Stimulated activated CD8-positive, alpha-beta memory T cell treated with anti-CD3 and anti-CD28 coated beads, Interleukin-7, amount 100 ng/mL, for 48 hours (primary cell): ENCODE measurements at regions not wholly inside any gene's neighbourhood (a gene's known extent, or its start where the extent isn't known, plus 50 kb on each side); places are given as distances from the start of the nearest gene placed in this dataset.
"Not testable (repeated sequence)": the region's sequence is repeated elsewhere in the genome, so short reads cannot be mapped to it uniquely, and the experiment has no call there.

Source experiments
- DNase-seq, 2 donors: peaks; one replicate each; pipeline ENCODE4 v3.0.0-alpha.2; 2020; ENCODE audit warnings: low read depth in 1 of 2; ENCODE audit errors: extremely low read depth in 1 of 2

DNA sequence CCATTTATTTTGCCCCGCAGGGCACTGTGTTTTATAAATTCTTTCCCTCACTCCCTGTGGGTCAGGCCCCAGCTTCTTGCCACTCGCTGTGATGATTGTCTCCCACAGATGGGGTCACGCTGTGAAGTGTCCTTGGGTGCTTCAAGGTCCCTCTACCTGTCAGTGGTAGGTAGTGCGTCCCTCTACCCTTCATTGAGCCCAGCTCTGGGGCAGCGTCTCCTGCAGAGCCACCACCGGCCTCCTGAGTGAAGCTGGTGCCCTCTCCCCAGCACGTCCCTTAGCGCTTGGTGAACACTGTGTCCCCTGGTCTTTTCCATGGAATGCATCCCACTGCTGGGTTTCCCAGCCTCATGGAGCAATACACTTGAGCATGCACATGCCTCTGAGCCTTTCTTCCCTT lies 108.2 kb downstream of the NRN1 start:
- DNase-seq: no peak

DNA sequence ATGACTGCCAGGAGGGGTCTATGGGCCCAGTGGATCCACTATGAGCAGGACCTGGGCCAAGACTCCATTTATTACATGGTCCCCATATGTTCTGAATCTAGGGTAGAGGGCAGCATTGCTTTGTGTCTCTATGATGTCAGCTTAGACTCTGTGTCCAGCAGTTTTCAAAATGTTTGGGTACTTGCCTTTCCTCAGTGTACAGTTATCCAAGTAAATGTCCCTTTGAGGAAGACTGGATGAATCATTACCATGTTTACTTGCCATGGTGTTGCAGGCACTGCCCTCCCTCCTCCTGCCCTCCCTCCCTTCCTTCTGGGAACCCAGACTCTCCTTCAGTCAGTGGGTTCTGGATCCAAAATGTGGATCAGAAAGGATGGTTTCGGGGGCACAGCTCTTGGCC lies 108.6 kb downstream of the NRN1 start:
- DNase-seq: no peak

DNA sequence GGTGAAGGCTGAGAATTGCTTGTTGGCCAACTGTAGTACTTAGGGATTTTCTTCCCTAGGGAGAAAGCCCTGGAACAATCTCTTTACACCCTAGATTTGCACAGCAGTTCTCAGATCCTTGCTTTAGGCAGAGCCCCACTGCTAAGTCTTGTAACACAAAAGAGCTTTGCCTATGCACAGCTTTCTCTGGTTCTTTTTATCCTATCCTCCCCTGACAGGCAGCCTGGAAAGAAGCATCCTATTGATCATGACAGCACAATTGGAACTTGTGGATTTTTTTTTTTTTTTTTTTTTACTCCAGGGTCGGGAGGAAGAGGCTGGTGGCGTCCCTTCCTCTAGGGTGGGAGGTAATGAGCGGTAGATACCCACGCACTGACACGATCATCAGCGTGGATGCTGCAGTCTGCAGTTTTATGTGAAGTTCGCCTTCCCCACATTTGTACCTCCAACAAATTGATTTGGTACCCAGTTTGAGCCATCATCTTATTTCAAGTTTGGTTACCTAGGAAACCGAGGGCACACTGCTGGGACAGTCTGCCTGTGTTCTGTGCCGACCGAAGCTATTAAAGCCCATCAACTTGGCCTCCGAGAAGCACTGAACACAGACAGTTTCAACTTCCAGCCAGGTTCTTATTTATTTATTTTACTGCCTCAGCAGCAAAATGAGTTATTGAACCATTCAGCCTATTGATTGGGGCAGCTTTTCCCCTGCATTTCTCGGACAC lies 110.1 kb downstream of the NRN1 start:
- DNase-seq: no peak

DNA sequence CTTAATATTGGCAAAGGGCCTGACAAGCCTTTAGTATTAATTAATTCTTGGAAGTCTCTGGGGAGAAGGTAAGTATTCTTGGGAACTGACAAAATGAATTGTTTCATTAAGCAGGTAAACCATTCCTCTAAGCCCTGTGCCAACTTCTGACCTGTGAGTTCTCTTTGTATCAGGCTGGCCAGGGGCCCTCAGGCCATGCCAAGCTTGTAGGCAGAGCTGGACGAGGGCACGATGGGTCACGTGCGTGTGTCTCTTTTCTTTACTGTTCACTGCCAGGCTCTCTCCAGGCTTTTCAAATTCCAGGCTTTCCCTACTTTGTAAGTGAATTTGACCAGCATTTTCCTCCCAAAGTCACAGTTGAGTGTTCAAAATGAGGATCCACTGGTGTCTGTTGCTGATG lies 112.4 kb downstream of the NRN1 start:
- DNase-seq: no peak

DNA sequence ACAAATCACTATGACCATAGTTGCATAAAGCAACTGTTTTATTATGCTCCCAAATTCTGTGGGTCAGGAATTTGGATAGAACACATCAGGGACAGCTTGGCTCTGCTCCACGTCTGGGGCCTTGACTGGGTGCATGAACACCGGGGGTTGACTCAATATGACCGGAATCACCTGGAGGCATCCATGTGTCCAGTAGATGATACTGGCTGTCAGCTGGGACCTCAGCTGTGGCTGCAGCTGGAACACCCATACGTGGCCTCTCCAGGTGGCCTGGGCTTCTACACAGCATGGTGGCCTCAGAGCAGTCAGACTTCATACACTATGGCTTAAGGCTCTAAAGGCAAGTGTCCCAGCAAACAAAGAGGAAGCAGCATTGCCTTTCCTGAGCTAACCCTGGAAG lies 113.4 kb downstream of the NRN1 start:
- no peak for DNase-seq

DNA sequence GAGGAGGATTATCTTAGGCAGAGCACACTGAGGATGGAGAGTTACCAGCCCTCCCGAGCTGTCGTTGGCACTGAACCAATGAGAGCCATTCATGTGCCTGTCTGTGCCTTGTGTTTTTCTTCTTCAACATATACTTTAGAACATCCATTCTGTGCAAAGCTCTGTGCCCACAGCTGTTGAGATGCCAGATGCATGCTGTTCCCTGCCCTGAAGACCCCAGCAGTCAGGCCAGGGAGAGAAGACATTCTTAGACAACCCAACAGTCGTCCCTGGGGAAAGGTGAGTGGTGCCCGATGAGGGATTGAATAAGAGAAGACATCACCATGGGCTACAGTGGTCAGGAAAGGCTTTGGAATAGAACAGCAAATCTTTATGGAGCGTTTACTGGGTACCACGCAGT lies 114.1 kb downstream of the NRN1 start:
- no peak for DNase-seq

DNA sequence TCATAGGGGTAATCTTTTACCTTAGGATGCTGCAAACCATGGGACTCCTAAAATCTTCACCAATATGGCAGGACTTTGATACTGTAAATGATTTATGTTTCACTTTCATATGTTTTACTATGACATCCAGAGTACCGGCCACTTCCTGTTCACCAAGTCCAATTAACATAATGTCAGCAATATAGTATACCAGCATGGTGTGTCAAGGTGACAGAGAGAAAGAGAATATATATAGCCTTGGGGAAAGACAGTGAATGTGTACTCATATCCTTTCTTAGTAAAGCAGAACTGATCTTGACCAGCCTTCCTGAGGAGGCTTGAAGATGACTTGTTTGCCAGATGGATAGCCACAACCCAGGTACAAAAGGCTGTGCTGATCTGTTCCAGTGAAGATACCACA lies 127.9 kb downstream of the NRN1 start:
- no peak for DNase-seq

DNA sequence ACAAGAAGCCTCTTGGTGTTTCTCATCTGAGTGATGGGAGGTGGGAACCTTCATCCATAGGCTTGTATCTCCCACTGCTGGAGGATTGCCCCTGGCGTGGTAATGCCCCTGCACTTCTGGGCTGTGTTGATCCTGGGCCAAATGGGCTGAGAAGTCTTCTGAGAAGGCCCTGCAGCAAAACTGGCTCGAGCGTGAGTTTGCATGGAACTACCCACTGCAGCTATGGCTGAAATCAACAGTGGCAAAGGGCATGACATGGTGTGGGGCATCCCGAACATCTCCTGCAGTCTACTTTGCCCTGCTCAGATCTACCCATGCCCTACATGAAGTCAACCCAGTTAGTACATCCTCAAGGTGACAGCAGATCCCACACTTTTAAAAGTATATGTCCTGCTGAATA lies 130.6 kb downstream of the NRN1 start:
- no peak for DNase-seq

DNA sequence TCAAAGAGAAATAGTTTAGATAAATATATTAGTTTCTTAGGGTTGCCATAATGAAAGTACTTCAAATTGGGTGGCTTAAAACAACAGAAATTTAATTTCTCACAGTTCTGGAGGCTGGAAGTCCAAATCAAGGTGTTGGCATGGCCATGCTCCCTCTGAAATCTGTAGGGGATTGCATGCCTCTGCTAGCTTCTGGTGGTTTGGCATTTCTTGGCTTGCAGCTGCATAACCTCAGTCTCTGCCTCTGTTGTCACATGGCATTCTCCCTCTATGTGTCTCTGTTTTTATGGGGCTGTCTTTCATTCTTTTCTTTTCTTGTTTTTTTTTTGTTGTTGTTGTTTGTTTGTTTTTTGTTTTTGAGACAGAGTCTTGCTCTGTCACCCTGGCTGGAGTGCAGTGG lies 132.7 kb downstream of the NRN1 start:
- not testable (repeated sequence) for DNase-seq

DNA sequence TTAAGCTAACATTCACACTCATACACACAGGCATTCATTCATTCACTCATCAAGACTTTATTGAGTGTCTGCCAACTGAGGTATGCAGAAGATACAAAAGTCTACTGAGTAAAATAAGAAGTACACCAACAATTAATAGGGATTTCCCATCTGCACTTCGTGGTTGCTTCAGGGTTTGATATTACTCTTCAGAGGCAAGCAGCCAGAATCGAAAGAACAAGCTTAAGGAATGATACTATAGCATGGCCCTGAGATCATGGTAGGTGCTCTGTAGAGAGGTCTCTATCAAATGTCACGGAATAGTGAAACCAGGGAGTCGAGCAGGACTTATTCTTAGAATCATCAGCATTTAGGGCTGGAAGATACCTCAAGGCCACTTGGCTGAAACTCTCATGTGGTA lies 135.4 kb downstream of the NRN1 start:
- DNase-seq: no peak

DNA sequence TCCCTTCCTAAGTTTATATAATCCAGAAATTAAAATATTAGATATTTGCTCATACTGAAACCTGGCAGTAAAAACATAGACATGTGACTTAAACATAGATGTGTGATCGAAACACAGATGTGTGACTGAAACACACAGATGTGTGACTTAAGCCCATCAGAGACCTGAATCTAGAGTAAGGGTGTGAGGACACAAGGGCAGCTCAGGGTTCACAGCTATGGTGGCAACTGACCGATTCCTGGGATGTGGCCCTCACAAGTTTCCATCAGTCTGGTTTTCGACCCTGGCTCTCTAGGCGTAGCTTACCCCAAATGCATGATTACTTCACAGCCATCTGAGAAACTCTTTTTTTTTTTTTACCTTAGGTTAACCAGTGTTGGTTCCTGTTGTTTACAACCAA lies 137.0 kb downstream of the NRN1 start:
- DNase-seq: no peak

DNA sequence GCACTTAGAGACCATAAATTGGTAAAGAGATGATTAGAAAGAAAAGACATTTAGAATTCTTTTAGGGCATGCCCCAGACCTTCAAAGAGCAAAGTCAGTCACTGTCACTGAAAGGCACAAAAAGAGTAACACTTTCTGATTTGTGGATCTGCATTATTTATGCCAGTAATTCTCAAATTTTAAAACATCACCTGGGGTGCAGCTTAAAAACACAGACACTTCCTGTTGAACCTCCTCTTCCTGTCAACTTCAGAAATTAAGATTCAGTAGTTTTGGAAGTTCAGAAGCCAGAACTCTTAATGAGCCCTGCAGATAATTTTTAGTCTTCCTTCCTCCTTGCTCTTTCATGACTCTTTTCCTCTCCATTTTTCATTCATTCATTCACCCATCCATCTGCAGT lies 137.5 kb downstream of the NRN1 start:
- DNase-seq: no peak

DNA sequence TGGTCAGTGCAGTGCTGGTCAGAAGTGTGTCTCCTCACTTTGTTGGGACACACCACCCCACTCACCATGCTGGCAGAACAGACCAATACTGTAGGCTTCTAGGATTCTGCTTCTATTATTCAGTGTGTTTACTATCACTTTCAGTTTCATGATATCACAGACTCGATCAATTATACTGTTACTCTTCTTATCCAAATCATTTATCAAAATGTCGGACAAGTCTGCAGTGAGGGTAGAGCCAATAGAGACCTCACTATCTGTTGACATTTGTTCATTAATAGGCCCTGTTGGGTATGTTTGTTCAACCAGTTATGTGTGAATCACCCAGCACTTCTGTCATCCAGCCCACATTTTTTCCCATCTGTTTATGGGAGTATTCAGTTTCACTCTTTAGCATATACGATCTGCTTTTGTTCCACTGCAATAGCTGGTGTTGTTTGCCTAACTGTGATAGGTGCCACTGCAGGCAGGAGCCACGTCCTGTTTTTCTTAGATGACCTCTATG lies 140.1 kb downstream of the NRN1 start:
- DNase-seq: no peak

DNA sequence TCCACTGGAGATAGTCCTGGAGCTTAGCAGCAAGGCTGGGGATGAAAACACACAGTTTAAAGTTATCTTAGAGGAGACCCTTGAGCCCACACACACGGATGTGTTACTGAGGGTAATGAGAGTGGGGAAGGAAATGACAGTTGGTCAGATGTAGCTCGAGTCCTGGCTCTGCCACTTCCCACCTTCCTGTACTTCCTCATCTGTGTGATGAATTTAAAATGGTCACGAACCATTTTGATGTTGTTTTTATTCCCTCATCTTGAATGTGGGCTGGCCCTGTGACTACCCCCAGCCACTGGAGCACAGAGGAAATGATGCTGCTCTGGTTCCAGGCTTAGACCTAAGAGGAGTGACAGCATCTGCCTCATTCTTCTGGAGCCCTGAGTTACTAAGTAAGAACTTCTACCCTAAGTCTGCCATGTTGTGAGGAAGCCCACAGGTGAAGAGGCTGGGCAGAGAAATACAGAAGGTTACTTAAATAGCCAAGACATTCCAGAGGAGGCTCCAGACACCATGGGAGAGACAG lies 141.2 kb downstream of the NRN1 start:
- DNase-seq: no peak

DNA sequence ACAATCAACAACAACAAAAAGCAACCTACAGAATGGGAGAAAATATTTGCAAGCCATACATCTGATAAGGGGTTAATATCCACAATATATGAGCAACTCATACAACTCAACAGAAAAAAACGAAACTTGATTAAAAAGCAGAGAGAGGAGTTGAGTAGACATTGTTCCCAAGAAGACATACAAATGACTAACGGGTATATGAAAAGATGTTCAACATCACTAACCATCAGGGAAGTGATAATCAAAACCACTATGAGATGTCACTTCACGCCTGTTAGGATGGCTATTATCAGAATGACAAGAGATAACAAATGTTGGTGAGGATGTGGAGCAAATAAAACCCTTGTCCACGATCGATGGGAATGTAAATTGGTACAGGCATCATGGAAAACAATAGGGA lies 145.9 kb downstream of the NRN1 start:
- no peak for DNase-seq

DNA sequence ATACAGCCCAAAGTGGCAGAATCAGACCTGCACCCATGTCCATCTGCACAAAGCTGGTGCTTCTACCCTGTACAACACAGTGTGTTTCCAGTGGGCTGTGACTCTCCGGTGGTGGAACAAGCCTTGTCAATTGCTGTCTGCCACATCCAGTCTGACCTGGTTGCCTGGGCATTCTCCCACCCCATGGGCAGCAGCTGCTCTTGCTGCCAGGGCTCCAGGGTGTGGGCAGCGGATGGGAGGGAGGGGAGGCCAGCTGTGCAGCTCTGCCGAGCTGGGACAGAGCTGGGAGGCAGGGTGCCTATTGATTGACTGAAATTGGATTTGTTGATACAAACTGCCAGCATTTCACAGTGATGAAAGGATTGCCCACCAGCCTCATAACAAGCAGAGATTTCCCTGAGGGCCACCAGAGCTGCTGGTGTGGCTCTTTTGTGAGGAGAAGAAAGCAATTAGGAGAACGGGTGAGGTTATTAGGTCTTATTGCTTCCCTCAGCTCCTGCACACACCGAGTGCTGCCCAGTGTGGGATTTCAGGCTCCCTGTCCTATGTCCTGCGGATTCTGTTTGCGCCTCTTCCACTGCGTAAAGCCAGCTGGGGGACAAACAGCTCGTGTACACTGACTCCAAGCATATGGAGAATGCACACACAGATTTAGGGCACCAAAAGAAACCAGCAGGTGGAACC lies 150.8 kb downstream of the NRN1 start:
- no peak for DNase-seq

DNA sequence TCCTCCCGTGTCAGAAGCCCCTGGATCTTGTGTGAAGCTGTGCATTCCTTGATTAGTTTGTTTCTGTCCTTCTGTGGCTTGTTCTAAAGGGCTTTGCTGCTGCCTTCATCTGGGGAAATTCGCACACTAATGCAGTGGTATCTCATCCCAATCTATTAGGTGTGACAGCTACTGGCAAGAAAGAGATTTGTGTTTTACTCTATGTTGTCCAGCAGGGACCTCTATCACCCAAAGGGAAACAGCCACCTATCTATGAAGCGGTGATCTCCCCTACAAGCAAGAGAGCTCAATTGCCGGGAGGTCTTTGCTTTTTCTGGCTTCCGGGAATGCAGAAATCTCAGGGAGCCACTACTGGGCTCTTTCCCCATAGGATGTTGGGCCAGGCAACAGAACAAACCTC lies 151.8 kb downstream of the NRN1 start:
- no peak for DNase-seq

DNA sequence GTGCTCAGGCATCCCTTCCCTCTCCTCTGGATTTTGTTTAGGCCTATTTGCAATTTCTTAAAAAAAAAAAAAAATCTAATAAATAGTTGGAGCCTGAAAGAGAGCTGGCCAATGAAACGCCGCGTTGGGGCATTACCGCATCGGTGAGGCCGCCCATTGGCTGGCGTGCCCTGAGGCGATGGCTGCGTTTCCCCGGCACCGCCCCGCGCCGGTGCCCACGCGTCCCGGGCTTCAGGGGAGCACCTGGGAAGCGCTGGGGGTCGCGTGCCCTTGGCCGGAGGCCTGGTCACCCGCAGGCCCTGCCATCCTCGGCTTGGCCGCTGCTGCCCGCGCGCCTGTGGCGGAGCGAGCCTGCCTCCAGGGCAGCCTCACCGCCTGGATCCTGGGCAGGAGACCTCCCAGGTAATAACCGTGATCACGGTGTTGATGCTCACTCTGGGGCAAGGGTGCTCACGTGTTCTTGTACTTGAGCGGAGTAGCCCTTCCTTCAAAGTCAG lies 155.4 kb downstream of the NRN1 start:
- peak; percentile 39 to 50 for DNase-seq

DNA sequence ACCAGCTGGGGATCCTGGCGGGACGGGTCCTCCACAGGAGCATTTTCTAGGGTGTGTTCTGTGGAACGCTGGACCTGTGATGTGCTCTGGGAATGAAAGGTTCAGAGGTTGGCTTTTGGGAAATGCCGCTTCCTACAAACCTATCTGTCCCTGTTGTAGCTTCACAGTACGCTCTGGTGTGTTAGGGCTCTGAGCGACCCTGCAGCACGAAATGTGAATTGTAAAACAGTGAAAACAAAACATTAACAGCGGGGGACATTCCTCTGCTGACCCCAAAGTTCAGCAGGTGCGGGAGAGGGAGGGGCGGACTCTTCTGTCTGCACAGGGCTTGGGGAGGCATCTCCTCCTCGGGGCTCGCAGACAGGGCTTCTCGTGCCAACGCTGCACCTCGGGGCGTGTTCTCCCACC lies 155.9 kb downstream of the NRN1 start:
- no peak for DNase-seq

DNA sequence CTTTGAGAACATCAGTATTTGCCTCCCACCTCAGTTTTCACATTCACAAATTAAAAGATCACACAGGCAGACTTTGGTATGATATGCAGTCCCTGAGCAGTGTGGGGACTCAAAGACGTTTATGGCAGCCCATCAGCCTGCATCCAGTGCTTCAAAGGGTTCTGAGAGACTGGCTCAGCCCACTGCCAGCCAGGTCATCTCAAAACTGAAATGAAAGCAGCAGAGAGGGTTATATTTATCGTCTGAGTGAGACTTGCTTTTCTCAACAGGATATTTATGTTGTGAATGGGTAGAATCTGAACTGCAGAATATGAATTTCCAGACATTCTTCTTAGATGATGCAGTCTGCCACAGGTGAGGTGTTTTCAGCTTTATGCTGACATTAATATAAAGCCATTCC lies 159.8 kb downstream of the NRN1 start:
- DNase-seq: no peak

DNA sequence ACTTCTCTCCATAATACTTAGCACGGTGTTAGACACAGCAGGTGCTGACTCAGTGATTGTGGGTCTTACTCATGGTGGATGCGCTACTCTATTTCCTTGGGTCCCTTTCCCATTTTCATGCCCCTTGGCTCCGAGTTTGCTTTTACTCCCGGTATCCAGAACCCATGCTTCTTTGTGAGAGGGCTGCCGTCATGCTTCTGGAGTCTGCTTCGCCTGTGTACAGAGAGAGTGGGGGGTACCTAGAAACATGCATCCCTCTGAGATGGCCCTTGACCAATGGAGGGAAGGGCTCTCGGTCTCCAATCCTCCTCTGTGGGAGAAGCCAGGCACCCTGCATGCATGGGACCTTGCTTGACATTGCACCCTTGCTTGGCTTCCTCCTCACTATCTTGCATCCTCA lies 160.4 kb downstream of the NRN1 start:
- DNase-seq: no peak

DNA sequence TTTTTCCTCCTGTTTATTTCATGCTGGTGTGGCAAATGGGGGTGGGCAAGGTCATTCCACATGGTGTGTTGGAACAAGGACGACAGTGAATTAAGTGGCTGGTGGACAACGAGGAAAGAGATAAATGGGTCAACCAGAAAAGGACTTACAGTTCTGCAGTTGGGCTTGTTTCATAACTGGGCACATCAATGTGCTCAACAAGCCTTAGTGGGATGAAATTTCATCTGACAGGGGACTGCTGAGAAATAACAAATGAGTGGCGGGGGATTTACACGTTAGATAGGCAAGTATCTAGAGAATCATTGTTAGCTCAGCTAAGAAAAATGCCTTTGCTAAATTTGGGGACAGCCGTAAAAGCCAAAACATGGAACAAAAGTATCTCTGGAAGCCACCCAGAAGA lies 163.6 kb downstream of the NRN1 start:
- no peak for DNase-seq
